HepG2 (cell line): ENCODE measurements at regions not wholly inside any gene's neighbourhood (a gene's known extent, or its start where the extent isn't known, plus 50 kb on each side); places are given as distances from the start of the nearest gene placed in this dataset.

Source experiments
- ADNP ChIP-seq: sonication (generic); formaldehyde crosslinking; IDR thresholded peaks from 2 replicates; pipeline ENCODE4 v1.4.0; 2020; ENCODE audit warnings: missing genetic modification reagents
- ARID2 ChIP-seq: sonication (generic); formaldehyde crosslinking; IDR thresholded peaks from 2 replicates; pipeline ENCODE4 v1.8.1; 2022; ENCODE audit warnings: mild to moderate bottlenecking, missing genetic modification reagents, borderline replicate concordance
- FOXA3 ChIP-seq: IDR thresholded peaks from 2 replicates; pipeline ENCODE4 v1.6.1; 2016; ENCODE audit warnings: missing genetic modification reagents, missing compliant biosample characterization
- JARID2 ChIP-seq: sonication (generic); formaldehyde crosslinking; IDR thresholded peaks from 2 replicates; pipeline ENCODE4 v1.8.1; 2023; ENCODE audit warnings: missing genetic modification reagents, inconsistent platforms; ENCODE audit not compliant: insufficient replicate concordance
- JUND ChIP-seq: sonication (generic); formaldehyde crosslinking; IDR thresholded peaks from 2 replicates; pipeline ENCODE4 v1.8.0; 2022; ENCODE audit warnings: mild to moderate bottlenecking, missing genetic modification reagents
- RNF2 ChIP-seq: fragments of 450-650 bp; conservative IDR thresholded peaks from 2 replicates; pipeline ENCODE4 v1.6.1; 2016; ENCODE audit warnings: low read depth
- TAF1 ChIP-seq: sonication (generic); formaldehyde crosslinking; IDR thresholded peaks from 2 replicates; pipeline ENCODE4 v1.4.0; 2020; ENCODE audit warnings: missing genetic modification reagents
- TF ChIP-seq, protein P1 (sequence below): sonication (generic); formaldehyde crosslinking; IDR thresholded peaks from 2 replicates; pipeline ENCODE4 v1.4.0; 2020; ENCODE audit warnings: mild to moderate bottlenecking, missing genetic modification reagents
- TF ChIP-seq, protein P2 (sequence below): sonication (generic); formaldehyde crosslinking; IDR thresholded peaks from 2 replicates; pipeline ENCODE4 v1.5.0; 2020; ENCODE audit warnings: mild to moderate bottlenecking, missing genetic modification reagents, moderate library complexity

DNA sequence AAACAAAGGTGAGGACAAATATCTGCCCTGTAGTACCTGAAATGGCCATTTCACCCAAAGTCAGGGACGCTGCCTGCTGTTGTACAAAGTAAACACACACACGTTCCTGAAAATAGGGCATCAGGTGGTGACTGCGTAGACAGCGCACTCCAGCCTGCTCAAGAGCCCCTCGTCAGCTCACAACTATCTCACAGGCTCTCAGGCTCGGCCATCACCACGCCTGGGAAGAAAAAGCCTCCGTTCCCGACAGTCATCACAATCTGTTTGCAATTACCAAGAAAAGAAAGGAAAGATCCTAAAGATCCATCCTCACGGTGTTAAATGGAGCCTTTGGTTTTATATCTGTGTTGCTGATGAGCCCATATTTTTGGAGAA is 230.2 kb downstream of the ZNF516 start:
- no peak for TF ChIP-seq ADNP
- TF ChIP-seq JUND (CRISPR knock-in tag) = no peak
- no peak for TF ChIP-seq ARID2 (CRISPR knock-in tag)
- TF ChIP-seq, protein P1, sequence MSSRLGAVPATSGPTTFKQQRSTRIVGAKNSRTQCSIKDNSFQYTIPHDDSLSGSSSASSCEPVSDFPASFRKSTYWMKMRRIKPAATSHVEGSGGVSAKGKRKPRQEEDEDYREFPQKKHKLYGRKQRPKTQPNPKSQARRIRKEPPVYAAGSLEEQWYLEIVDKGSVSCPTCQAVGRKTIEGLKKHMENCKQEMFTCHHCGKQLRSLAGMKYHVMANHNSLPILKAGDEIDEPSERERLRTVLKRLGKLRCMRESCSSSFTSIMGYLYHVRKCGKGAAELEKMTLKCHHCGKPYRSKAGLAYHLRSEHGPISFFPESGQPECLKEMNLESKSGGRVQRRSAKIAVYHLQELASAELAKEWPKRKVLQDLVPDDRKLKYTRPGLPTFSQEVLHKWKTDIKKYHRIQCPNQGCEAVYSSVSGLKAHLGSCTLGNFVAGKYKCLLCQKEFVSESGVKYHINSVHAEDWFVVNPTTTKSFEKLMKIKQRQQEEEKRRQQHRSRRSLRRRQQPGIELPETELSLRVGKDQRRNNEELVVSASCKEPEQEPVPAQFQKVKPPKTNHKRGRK (CRISPR knock-in tag) = no peak
- TF ChIP-seq, protein P2, sequence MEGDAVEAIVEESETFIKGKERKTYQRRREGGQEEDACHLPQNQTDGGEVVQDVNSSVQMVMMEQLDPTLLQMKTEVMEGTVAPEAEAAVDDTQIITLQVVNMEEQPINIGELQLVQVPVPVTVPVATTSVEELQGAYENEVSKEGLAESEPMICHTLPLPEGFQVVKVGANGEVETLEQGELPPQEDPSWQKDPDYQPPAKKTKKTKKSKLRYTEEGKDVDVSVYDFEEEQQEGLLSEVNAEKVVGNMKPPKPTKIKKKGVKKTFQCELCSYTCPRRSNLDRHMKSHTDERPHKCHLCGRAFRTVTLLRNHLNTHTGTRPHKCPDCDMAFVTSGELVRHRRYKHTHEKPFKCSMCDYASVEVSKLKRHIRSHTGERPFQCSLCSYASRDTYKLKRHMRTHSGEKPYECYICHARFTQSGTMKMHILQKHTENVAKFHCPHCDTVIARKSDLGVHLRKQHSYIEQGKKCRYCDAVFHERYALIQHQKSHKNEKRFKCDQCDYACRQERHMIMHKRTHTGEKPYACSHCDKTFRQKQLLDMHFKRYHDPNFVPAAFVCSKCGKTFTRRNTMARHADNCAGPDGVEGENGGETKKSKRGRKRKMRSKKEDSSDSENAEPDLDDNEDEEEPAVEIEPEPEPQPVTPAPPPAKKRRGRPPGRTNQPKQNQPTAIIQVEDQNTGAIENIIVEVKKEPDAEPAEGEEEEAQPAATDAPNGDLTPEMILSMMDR (CRISPR knock-in tag) = no peak
- TF ChIP-seq FOXA3 (CRISPR knock-in tag) = no peak
- no peak for TF ChIP-seq TAF1
- no peak for TF ChIP-seq JARID2 (CRISPR knock-in tag)
- TF ChIP-seq RNF2 = no peak
